ENCODE measurements at regions not wholly inside any gene's neighbourhood (a gene's known extent, or its start where the extent isn't known, plus 50 kb on each side); places are given as distances from the start of the nearest gene placed in this dataset.
"Not testable (repeated sequence)": the region's sequence is repeated elsewhere in the genome, so short reads cannot be mapped to it uniquely, and the experiment has no call there.

DNA sequence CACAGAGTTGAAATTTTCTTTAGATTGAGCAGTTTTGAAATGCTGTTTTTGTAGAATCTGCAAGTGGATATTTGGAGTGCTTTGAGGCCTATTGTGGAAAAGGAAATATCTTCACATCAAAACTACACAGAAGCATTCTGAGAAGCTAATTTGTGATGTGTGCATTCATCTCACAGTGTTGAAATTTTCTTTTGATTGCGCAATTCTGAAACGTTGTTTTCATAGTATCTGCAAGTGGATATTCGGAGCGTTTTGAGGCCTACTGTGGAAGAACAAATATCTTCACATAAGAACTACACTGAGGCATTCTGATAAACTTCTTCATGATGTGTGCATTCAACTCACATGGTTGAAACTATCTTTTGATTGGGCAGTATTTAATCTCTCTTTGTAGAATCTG is 3143.4 kb upstream of the OR11H1 start:
- not testable (repeated sequence) for H3K79me1 ChIP-seq (ENCODE audit: low read length); H2BK5ac ChIP-seq (ENCODE audit: low read depth, low read length, poor library complexity); H3K23ac ChIP-seq (ENCODE audit: low read length); H3K4me3 ChIP-seq (ENCODE audit: low read depth, low read length); H3K27ac ChIP-seq (ENCODE audit: low read depth, low read length); H3K9ac ChIP-seq (ENCODE audit: low read length); H4K8ac ChIP-seq (ENCODE audit: low read depth, low read length); H3K9me3 ChIP-seq (ENCODE audit: insufficient read depth, low read depth, low read length); H3K36me3 ChIP-seq (ENCODE audit: control insufficient read depth in 1 of 2, insufficient read depth in 2 of 2, low read length in 2 of 2); H2BK12ac ChIP-seq (ENCODE audit: low read length); H2AK5ac ChIP-seq (ENCODE audit: low read length); H3K4me2 ChIP-seq (ENCODE audit: low read length); H3K4ac ChIP-seq (ENCODE audit: low read depth, low read length); H2BK120ac ChIP-seq (ENCODE audit: insufficient read depth, low read length, poor library complexity); H3K14ac ChIP-seq (ENCODE audit: low read length); H3K18ac ChIP-seq (ENCODE audit: low read length); H4K91ac ChIP-seq (ENCODE audit: low read depth, low read length); H4K12ac ChIP-seq (ENCODE audit: low read depth, low read length); H2AFZ ChIP-seq (ENCODE audit: insufficient read depth, low read length, poor library complexity); H3K4me1 ChIP-seq (ENCODE audit: control insufficient read depth in 1 of 2, insufficient read depth in 2 of 2, low read length in 2 of 2); H3K79me2 ChIP-seq (ENCODE audit: control insufficient read depth, insufficient read depth, low read length, poor library complexity); H3K27me3 ChIP-seq (ENCODE audit: insufficient read depth, low read length)
- peak in 1 of 2 donors; percentile 27 for DNase-seq
- no CpG with 5 or more reads among the region's 4 CpGs for WGBS (ENCODE audit: extremely low coverage, insufficient coverage, insufficient read length)

DNA sequence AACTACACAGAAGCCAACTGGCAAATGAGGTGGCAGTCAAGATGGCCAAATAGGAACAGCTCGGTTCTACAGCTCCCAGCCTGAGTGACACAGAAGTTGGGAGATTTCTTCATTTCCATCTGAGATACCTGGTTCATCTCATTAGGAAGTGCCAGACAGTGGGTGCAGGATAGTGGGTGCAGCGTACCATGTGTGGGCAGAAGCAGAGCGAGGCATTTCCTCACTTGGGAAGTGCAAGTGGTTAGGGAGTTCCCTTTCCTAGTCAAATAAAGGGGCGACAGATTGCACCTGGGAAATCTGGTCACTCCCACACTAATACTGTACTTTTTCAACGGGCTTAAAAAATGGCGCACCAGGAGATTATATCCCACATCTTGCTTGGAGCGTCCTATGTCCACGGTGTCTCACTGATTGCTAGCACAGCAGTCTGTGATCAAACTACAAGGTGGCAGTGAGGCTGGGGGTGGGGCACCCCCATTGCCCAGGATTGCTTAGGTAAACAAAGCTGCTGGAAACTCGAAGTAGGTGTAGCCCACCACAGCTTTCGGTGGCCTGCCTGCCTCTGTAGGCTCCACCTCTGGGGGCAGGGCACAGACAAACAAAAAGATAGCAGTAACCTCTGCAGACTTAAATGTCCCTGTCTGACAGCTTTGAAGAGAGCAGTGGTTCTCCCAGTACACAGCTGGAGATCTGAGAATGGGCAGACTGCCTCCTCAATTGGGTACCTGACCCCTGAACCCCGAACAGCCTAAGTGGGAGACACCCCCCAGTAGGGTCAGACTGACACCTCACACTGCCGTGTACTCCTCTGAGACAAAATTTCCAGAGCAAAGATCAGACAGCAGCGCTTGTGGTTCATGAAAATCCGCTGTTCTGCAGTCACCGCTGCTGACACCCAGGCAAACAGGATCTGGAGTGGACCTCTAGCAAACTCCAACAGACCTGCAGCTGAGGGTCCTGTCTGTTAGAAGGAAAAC is 3138.9 kb upstream of the OR11H1 start:
- H3K36me3 ChIP-seq (ENCODE audit: control insufficient read depth in 1 of 2, insufficient read depth in 2 of 2, low read length in 2 of 2); H3K4me1 ChIP-seq (ENCODE audit: control insufficient read depth in 1 of 2, insufficient read depth in 2 of 2, low read length in 2 of 2); H3K4me2 ChIP-seq (ENCODE audit: low read length); H3K27me3 ChIP-seq (ENCODE audit: insufficient read depth, low read length); H3K14ac ChIP-seq (ENCODE audit: low read length); H3K79me1 ChIP-seq (ENCODE audit: low read length); H2AK5ac ChIP-seq (ENCODE audit: low read length); H3K9ac ChIP-seq (ENCODE audit: low read length); H3K4ac ChIP-seq (ENCODE audit: low read depth, low read length); DNase-seq; H4K91ac ChIP-seq (ENCODE audit: low read depth, low read length); H2BK12ac ChIP-seq (ENCODE audit: low read length); H2AFZ ChIP-seq (ENCODE audit: insufficient read depth, low read length, poor library complexity); H3K9me3 ChIP-seq (ENCODE audit: insufficient read depth, low read depth, low read length); H3K79me2 ChIP-seq (ENCODE audit: control insufficient read depth, insufficient read depth, low read length, poor library complexity); H3K18ac ChIP-seq (ENCODE audit: low read length); H4K12ac ChIP-seq (ENCODE audit: low read depth, low read length); H3K27ac ChIP-seq (ENCODE audit: low read depth, low read length); H4K8ac ChIP-seq (ENCODE audit: low read depth, low read length); H2BK5ac ChIP-seq (ENCODE audit: low read depth, low read length, poor library complexity); H3K23ac ChIP-seq (ENCODE audit: low read length); H2BK120ac ChIP-seq (ENCODE audit: insufficient read depth, low read length, poor library complexity): not testable (repeated sequence)
- no CpG with 5 or more reads among the region's 15 CpGs for WGBS (ENCODE audit: extremely low coverage, insufficient coverage, insufficient read length)
- H3K4me3 ChIP-seq (ENCODE audit: low read depth, low read length), result peak overlapping the region; percentile 57

DNA sequence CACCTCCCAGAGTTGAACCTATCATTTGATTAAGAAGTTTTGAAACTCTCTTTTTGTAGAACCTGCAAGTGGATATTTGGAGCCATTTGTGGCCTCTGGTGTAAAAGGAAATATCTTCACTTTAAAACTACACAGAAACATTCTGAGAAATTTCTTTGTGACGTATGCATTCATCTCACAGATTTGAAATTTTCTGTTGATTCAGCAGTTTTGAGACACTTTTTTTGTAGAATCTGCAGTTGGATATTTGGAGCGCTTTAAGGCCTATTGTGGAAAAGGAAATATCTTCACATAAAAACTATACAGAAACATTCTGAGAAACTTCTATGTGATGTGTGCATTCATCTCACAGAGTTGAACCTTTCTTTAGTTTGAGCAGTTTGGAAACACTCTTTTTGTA is 3130.7 kb upstream of the OR11H1 start:
- H2BK5ac ChIP-seq (ENCODE audit: low read depth, low read length, poor library complexity); DNase-seq; H3K36me3 ChIP-seq (ENCODE audit: control insufficient read depth in 1 of 2, insufficient read depth in 2 of 2, low read length in 2 of 2); H3K23ac ChIP-seq (ENCODE audit: low read length); H4K8ac ChIP-seq (ENCODE audit: low read depth, low read length); H3K9me3 ChIP-seq (ENCODE audit: insufficient read depth, low read depth, low read length); H4K12ac ChIP-seq (ENCODE audit: low read depth, low read length); H4K91ac ChIP-seq (ENCODE audit: low read depth, low read length); H3K27ac ChIP-seq (ENCODE audit: low read depth, low read length); H3K79me2 ChIP-seq (ENCODE audit: control insufficient read depth, insufficient read depth, low read length, poor library complexity); H3K4ac ChIP-seq (ENCODE audit: low read depth, low read length); H3K4me2 ChIP-seq (ENCODE audit: low read length); H3K14ac ChIP-seq (ENCODE audit: low read length); H3K27me3 ChIP-seq (ENCODE audit: insufficient read depth, low read length); H2AFZ ChIP-seq (ENCODE audit: insufficient read depth, low read length, poor library complexity); H2BK120ac ChIP-seq (ENCODE audit: insufficient read depth, low read length, poor library complexity); H3K18ac ChIP-seq (ENCODE audit: low read length); H3K4me1 ChIP-seq (ENCODE audit: control insufficient read depth in 1 of 2, insufficient read depth in 2 of 2, low read length in 2 of 2); H2BK12ac ChIP-seq (ENCODE audit: low read length); H3K9ac ChIP-seq (ENCODE audit: low read length); H3K79me1 ChIP-seq (ENCODE audit: low read length); H2AK5ac ChIP-seq (ENCODE audit: low read length); H3K4me3 ChIP-seq (ENCODE audit: low read depth, low read length): not testable (repeated sequence)
- WGBS (ENCODE audit: extremely low coverage, insufficient coverage, insufficient read length), result no CpG with 5 or more reads among the region's 2 CpGs

DNA sequence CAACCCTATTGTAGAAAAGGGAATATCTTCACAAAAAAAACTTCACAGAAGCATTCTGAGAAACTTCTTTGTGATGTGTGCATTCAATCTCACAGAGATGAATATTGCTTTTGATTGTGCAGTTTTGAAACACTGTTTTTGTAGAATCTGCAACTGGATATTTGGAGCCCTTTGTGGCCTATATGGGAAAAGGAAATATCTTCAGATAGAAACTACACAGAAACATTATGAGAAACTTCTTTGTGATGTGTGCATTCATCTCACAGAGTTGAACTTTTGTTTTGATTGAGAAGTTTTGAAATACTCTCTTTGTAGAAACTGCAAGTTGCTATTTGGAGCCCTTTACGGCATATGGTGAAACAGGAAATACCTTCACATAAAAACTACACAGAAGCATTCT is 3126.1 kb upstream of the OR11H1 start:
- not testable (repeated sequence) for H3K4me3 ChIP-seq (ENCODE audit: low read depth, low read length); H2AK5ac ChIP-seq (ENCODE audit: low read length); H3K4me2 ChIP-seq (ENCODE audit: low read length); H3K9ac ChIP-seq (ENCODE audit: low read length); H3K79me2 ChIP-seq (ENCODE audit: control insufficient read depth, insufficient read depth, low read length, poor library complexity); H3K4ac ChIP-seq (ENCODE audit: low read depth, low read length); H3K18ac ChIP-seq (ENCODE audit: low read length); H4K8ac ChIP-seq (ENCODE audit: low read depth, low read length); H4K91ac ChIP-seq (ENCODE audit: low read depth, low read length); H3K79me1 ChIP-seq (ENCODE audit: low read length); H2BK120ac ChIP-seq (ENCODE audit: insufficient read depth, low read length, poor library complexity); H3K23ac ChIP-seq (ENCODE audit: low read length); H2AFZ ChIP-seq (ENCODE audit: insufficient read depth, low read length, poor library complexity); H3K27me3 ChIP-seq (ENCODE audit: insufficient read depth, low read length); H3K4me1 ChIP-seq (ENCODE audit: control insufficient read depth in 1 of 2, insufficient read depth in 2 of 2, low read length in 2 of 2); H4K12ac ChIP-seq (ENCODE audit: low read depth, low read length); H3K27ac ChIP-seq (ENCODE audit: low read depth, low read length); H3K9me3 ChIP-seq (ENCODE audit: insufficient read depth, low read depth, low read length); H3K36me3 ChIP-seq (ENCODE audit: control insufficient read depth in 1 of 2, insufficient read depth in 2 of 2, low read length in 2 of 2); H2BK5ac ChIP-seq (ENCODE audit: low read depth, low read length, poor library complexity); DNase-seq; H2BK12ac ChIP-seq (ENCODE audit: low read length); H3K14ac ChIP-seq (ENCODE audit: low read length)
- WGBS (ENCODE audit: extremely low coverage, insufficient coverage, insufficient read length), result no CpG with 5 or more reads among the region's 1 CpG

Data from trophoblast cell (in vitro differentiated cells and primary cell).